ENCODE measurements at regions not wholly inside any gene's neighbourhood (a gene's known extent, or its start where the extent isn't known, plus 50 kb on each side); places are given as distances from the start of the nearest gene placed in this dataset.

GRCh38 chr20:7748624-7749023, 191.6 kb downstream of the HAO1 start:
- Histone ChIP-seq H3K4me1 (ENCODE audit: low read depth) (no peaks in the 10 kb centered on the region), H3K9me3 (peaks cover 2% of the 10 kb centered on the region), H3K4me3 (no peak overlapping the region), H3K36me3 (ENCODE audit: low read depth) (no peaks in the 10 kb centered on the region)
- DNase-seq: no peak
- TF ChIP-seq, protein P1, sequence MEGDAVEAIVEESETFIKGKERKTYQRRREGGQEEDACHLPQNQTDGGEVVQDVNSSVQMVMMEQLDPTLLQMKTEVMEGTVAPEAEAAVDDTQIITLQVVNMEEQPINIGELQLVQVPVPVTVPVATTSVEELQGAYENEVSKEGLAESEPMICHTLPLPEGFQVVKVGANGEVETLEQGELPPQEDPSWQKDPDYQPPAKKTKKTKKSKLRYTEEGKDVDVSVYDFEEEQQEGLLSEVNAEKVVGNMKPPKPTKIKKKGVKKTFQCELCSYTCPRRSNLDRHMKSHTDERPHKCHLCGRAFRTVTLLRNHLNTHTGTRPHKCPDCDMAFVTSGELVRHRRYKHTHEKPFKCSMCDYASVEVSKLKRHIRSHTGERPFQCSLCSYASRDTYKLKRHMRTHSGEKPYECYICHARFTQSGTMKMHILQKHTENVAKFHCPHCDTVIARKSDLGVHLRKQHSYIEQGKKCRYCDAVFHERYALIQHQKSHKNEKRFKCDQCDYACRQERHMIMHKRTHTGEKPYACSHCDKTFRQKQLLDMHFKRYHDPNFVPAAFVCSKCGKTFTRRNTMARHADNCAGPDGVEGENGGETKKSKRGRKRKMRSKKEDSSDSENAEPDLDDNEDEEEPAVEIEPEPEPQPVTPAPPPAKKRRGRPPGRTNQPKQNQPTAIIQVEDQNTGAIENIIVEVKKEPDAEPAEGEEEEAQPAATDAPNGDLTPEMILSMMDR (IDR thresholded peaks at IDR 0.05): no peak
- ATAC-seq: no peak
- intact Hi-C loops (cut with DNase I, micrococcal nuclease): no loop called here

DNA sequence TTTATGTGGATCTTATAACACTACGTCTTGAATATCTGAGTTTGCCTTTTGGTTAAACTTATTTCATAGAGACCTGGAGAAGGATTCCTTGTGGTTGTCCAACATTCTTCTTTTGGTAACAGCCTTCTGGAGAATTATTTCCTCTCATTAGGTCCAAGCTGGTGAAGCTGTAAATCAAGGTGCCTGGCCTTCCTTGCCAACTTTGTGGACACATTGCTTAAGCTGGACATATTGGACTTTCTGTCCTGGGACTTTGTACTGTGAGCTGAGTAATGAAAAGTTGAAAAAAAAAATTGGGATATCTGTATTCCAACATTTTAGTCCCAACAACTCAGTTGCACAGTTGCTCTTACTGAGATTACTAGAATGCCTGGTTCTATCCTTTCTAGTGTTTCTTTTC, 186.2 kb downstream of the HAO1 start:
- Histone ChIP-seq H3K4me3 (no peak overlapping the region), H3K36me3 (ENCODE audit: low read depth) (no peaks in the 10 kb centered on the region), H3K9me3 (no peaks in the 10 kb centered on the region), H3K4me1 (ENCODE audit: low read depth) (no peaks in the 10 kb centered on the region)
- TF ChIP-seq, protein P1 (IDR thresholded peaks at IDR 0.05): no peak
- intact Hi-C loops (cut with DNase I, micrococcal nuclease): no loop called here
- DNase-seq (no peak), ATAC-seq (no peak)

- no peaks in the 10 kb centered on the region for H3K9me3 ChIP-seq
- TF ChIP-seq, protein P1 (IDR thresholded peaks at IDR 0.05): no peak
- no peaks in the 10 kb centered on the region for H3K4me1 ChIP-seq (ENCODE audit: low read depth)
- H3K4me3 ChIP-seq: no peak overlapping the region
- ATAC-seq (no peak), DNase-seq (no peak)
- intact Hi-C loops (cut with DNase I, micrococcal nuclease): no loop called here
- H3K36me3 ChIP-seq (ENCODE audit: low read depth): no peaks in the 10 kb centered on the region
These were observed 181.9 kb downstream of the HAO1 start for GRCh38 chr20:7758406-7758805.

GRCh38 chr20:7760247-7761031, 179.8 kb downstream of the HAO1 start:
- TF ChIP-seq, protein P1 (IDR thresholded peaks at IDR 0.05): no peak
- DNase-seq: no peak
- intact Hi-C loops (cut with DNase I, micrococcal nuclease): no loop called here
- H3K36me3 ChIP-seq (ENCODE audit: low read depth): no peaks in the 10 kb centered on the region
- H3K4me1 ChIP-seq (ENCODE audit: low read depth): no peaks in the 10 kb centered on the region
- no peaks in the 10 kb centered on the region for H3K9me3 ChIP-seq
- no peak for ATAC-seq
- H3K4me3 ChIP-seq: no peak overlapping the region

DNA sequence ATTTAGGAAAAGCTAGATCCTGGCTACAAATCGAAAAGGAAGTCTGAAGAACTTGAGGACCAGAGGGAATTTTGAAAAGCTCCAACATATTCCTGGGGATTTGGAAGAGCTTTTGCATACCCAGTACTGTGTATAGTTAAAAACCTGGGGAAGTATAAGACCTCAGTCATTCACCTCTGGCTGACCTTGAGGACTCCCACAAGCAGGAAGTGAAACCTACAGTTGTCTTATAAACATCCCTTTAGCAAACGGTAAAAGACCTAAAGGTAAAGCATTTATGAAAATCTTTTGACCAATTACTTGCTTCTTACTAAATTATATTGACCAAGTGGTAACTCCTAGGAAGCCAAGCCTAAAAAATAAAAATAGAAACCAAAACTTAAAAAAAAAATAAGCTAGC, 175.0 kb downstream of the HAO1 start:
- DNase-seq: no peak
- Histone ChIP-seq H3K36me3 (ENCODE audit: low read depth) (no peaks in the 10 kb centered on the region), H3K4me3 (no peak overlapping the region), H3K4me1 (ENCODE audit: low read depth) (no peaks in the 10 kb centered on the region), H3K9me3 (no peaks in the 10 kb centered on the region)
- intact Hi-C loops (cut with DNase I, micrococcal nuclease): no loop called here
- ATAC-seq: no peak
- TF ChIP-seq, protein P1 (IDR thresholded peaks at IDR 0.05): no peak
